T47D (cell line): ENCODE measurements at regions not wholly inside any gene's neighbourhood (a gene's known extent, or its start where the extent isn't known, plus 50 kb on each side); places are given as distances from the start of the nearest gene placed in this dataset.

Experiments used
- DNase-seq, 2 experiments: peaks; one replicate each; pipeline versions ENCODE4 v3.0.0 to v3.0.0-alpha.2; 2011 to 2012; ENCODE audit warnings: low read depth in 1 of 2, low spot score in 1 of 2
- JUND ChIP-seq: IDR thresholded peaks from 2 replicates; pipeline ENCODE4 v1.6.1; 2012; ENCODE audit warnings: low read depth
- in situ Hi-C: cut with HindIII; loops from 2 replicates; pipeline ENCODE4 v1.10.0; 2016; ENCODE audit warnings: low sequenced_read_pairs, low pct_unique_long_range_greater_than_20kb

GRCh38 chr6:121851056-121851455 lies 415.6 kb downstream of the GJA1 start:
- no peak for DNase-seq
- in situ Hi-C loops = no loop called here
- TF ChIP-seq JUND = no peak

- TF ChIP-seq JUND = no peak
- DNase-seq = no peak
- in situ Hi-C loops = no loop called here
Measured at GRCh38 chr6:121853686-121854085, 418.2 kb downstream of the GJA1 start.

- no peak for TF ChIP-seq JUND
- in situ Hi-C loops = no loop called here
- DNase-seq = no peak
Measured at GRCh38 chr6:121855521-121855920, 420.1 kb downstream of the GJA1 start.

GRCh38 chr6:121856296-121856695 lies 420.9 kb downstream of the GJA1 start:
- in situ Hi-C loops = no loop called here
- no peak for TF ChIP-seq JUND
- no peak for DNase-seq

GRCh38 chr6:121857551-121857950 lies 422.1 kb downstream of the GJA1 start:
- DNase-seq = peak in 1 of 2 experiments; percentile 36
- in situ Hi-C loops = no loop called here
- TF ChIP-seq JUND = no peak

GRCh38 chr6:121858310-121858709 lies 422.9 kb downstream of the GJA1 start:
- TF ChIP-seq JUND = no peak
- DNase-seq = no peak
- in situ Hi-C loops = no loop called here

- no peak for DNase-seq
- in situ Hi-C loops = no loop called here
- TF ChIP-seq JUND = no peak
Measured at GRCh38 chr6:121858986-121859385, 423.5 kb downstream of the GJA1 start.

GRCh38 chr6:121865811-121866210 lies 430.4 kb downstream of the GJA1 start:
- TF ChIP-seq JUND = no peak
- no peak for DNase-seq
- in situ Hi-C loops = no loop called here

- in situ Hi-C loops = no loop called here
- TF ChIP-seq JUND = no peak
- no peak for DNase-seq
Measured at GRCh38 chr6:121867095-121867494, 431.6 kb downstream of the GJA1 start.

GRCh38 chr6:121868206-121868605 lies 432.8 kb downstream of the GJA1 start:
- DNase-seq = no peak
- no peak for TF ChIP-seq JUND
- in situ Hi-C loops = no loop called here

GRCh38 chr6:121873595-121873994 lies 438.1 kb downstream of the GJA1 start:
- no peak for TF ChIP-seq JUND
- no peak for DNase-seq
- in situ Hi-C loops = no loop called here

GRCh38 chr6:121876721-121877120 lies 441.3 kb downstream of the GJA1 start:
- TF ChIP-seq JUND = no peak
- no peak for DNase-seq
- in situ Hi-C loops = no loop called here

- TF ChIP-seq JUND = no peak
- in situ Hi-C loops = no loop called here
- no peak for DNase-seq
Measured at GRCh38 chr6:121879149-121879548, 443.7 kb downstream of the GJA1 start.

- TF ChIP-seq JUND = no peak
- DNase-seq = no peak
- in situ Hi-C loops = no loop called here
Measured at GRCh38 chr6:121880831-121881230, 445.4 kb downstream of the GJA1 start.
